GM11168 (cell line): ENCODE measurements at regions not wholly inside any gene's neighbourhood (a gene's known extent, or its start where the extent isn't known, plus 50 kb on each side); places are given as distances from the start of the nearest gene placed in this dataset.

Experiments
- in situ Hi-C: fragments of 300-500 bp; cut with MboI; formaldehyde crosslinking; loops from one replicate; pipeline ENCODE4 v1.12.0; 2022; ENCODE audit warnings: low sequenced_read_pairs; ENCODE audit not compliant: unreplicated experiment

DNA sequence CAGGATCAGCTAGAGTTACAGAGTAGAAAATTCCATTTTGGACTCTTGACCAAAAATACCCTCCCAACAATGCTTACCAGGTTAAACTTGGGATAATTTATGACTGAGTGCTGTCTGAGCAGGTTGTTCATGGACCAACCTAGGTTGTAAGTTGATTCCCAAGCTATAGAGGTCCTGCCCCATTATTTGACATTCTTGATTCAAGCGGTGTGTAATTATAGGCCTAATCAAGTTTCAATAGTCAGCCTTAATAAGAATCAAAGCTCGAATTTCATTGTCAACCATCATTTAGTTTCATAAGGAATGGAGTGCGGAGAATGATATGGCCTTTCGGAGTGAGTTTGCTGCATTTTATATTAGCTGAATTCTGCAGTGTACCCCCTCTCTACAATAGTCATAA, 152.8 kb upstream of the FIGN start:
- in situ Hi-C loops: no loop called here

- in situ Hi-C loops: no loop called here
Measured at GRCh38 chr2:163887182-163887581, 151.4 kb upstream of the FIGN start.

DNA sequence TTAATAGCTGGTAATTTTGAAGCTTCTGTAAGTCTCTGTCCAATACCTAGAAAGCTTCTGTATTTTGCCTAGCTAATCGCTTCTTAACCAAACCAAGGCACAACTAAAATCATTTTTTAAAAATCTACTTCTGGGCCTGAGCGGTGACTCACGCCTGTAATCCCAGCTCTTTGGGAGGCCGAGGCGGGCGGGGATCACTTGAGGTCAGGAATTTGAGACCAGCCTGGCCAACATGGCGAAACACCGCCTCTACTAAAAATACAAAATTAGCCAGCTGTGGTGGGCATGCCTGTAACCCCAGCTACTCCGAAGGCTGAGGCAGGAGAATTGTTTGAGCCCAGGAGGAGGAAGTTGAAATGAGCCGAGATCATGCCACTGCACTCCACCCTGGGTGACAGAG, 148.6 kb upstream of the FIGN start:
- in situ Hi-C loops: no loop called here

- in situ Hi-C loops: no loop called here
Measured at GRCh38 chr2:163878718-163879117, 142.9 kb upstream of the FIGN start.

GRCh38 chr2:163877316-163877715, 141.5 kb upstream of the FIGN start:
- in situ Hi-C loops: no loop called here

DNA sequence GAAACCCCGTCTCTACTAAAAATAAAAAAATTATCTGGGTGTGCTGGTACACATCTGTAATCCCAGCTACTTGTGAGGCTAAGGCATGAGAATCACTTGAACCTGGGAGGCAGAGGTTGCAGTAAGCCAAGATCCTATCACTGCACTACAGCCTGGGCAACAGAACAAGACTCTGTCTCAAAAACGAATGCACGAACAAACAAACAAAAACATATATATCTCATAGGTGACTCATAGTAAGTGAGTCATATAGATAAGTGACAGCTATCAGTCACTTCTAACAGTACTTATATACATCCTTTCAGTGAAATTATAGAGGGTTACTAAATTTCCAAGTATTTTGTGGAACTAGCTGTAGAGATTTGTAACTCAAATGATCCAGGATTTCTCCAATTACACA, 127.3 kb upstream of the FIGN start:
- in situ Hi-C loops: no loop called here

GRCh38 chr2:163859951-163860350, 124.1 kb upstream of the FIGN start:
- in situ Hi-C loops: no loop called here

DNA sequence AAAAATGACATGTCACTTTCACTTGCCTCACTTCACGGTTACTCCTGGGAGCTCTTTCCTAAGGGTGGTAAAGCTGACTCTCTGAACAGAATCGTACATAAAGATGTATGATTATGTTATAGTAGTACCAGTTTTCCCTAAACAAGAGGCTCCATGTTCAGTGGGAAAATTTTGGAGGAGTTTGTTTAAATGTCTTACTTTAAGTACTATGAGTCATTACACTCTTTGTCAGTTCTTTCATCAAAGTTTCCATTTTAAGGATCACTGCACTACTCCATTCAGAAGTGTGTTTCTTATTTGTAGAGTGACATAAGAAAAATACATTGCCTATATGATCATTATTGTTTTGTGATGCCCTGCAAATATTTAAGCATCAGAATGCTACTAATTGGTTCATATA, 121.1 kb upstream of the FIGN start:
- in situ Hi-C loops: no loop called here

DNA sequence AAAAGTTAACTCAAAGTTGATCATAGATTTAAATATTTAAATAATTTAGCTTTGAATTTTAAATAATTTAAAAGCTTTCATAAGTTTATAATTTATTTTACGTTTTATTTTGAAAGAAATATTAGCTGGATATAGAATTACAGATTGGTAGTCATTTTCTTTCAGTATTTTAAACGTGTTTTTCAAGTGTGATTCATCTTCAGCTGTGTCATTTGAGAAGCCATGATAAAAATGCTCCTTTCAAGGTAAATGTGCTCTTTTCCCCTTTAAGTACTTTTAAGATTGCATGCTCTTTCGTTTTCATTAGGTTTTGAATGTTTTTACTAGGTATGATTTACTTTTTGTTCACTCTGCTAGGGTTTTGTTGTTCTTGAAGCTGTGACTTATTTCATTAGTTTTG, 116.8 kb upstream of the FIGN start:
- in situ Hi-C loops: no loop called here

DNA sequence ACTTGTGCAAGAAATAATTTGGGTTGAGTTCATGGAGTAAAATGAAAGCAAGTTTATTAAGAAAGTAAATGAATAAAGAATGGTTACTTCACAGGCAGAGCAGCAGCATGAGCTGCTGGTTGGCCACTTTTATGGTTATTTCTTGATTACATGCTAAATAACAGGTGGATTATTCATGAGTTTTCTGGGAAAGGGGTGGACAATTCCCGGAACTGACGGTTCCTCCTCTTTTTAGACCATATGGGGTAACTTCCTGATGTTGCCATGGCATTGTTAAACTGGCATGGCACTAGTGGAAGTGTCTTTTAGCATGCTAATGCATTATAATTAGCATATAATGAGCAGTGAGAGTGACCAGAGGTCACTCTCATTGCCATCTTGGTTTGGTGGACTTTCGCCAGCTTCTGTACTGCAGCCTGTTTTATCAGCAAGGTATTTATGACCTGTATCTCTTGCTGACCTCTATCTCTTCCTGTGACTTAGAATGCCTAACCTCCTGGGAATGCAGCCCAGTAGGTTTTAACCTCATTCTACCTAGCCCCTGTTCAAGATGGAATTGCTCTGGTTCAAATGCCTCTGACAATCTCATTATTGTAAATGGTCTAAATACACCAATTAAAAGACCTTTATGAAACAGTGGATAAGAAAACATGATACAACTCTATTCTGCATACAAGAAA, 114.1 kb upstream of the FIGN start:
- in situ Hi-C loops: no loop called here

DNA sequence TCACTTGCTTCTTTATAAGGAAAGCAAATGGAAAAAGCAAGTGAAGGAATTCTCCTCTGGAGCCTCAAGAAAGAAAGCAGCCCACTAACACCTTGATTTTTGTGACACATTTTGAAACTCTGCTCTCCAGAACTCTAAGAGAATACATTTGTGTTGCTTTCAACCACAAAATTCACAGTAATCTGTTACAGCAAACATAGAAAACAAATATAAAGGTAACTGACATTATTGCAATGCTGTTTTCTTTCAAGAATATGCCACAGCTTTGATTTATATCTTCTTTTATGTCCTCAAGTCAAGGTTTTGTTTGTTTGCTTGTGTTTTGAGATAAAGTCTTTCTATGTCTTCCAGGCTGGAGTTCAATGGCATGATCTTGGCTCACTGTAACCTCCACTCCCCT, 103.1 kb upstream of the FIGN start:
- in situ Hi-C loops: no loop called here

DNA sequence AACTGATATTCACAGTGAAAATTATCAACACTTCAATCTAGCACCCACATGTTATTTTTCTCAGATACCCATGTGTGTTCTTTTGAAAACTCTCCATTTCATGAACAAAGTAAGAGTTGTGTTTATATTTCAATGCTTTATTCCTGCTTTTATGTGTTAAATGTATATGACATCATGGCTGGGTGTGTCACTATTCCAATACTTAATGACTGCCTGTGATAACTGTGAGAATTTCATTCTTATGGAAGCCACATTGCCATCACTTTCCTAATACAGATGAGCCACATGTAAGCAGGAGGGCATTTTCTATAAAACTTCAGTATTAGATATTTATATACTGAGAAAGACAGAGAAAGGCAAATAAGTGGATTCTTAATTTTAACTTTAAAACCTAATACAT, 100.4 kb upstream of the FIGN start:
- in situ Hi-C loops: no loop called here

GRCh38 chr2:163834841-163835240, 99.0 kb upstream of the FIGN start:
- in situ Hi-C loops: no loop called here

DNA sequence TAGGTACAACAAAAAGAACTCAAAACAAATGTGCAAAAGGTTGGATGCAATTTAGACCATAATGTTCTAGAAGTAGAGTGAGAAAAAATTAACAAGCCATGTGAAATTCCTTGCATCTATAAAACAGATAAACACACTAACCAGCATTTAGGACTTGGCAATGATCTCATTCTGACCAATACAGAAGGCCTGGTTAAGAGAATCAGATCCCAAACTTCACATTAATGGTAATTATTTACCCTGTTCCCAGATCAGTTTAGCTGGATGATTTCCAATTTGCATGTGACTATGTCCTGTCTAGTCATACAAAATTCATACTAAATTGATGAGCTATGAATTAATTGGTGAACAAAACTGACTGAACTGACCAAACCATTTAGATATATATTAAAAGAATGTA, 98.4 kb upstream of the FIGN start:
- in situ Hi-C loops: no loop called here

GRCh38 chr2:163828771-163829170, 93.0 kb upstream of the FIGN start:
- in situ Hi-C loops: no loop called here

DNA sequence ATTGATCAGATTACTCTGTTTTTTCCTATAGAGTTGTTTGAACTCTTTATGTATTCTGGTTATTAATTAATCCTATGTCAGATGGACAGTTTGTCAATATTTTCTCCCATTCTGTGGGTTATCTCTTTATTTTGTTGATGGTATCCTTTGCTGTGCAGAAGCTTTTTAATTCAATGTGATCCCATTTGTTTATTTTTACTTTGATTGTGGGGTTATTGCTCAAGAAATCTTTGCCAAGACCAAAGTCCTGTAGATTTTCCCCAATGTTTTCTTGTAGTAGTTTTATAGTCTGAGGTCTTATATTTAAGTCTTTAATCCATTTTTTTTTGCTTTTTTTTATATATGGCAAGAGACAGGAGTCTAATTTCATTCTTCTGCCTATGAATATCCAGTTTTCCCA, 86.2 kb upstream of the FIGN start:
- in situ Hi-C loops: no loop called here

- in situ Hi-C loops: no loop called here
Measured at GRCh38 chr2:163812926-163813520, 77.2 kb upstream of the FIGN start.

GRCh38 chr2:163808406-163808805, 72.6 kb upstream of the FIGN start:
- in situ Hi-C loops: no loop called here

DNA sequence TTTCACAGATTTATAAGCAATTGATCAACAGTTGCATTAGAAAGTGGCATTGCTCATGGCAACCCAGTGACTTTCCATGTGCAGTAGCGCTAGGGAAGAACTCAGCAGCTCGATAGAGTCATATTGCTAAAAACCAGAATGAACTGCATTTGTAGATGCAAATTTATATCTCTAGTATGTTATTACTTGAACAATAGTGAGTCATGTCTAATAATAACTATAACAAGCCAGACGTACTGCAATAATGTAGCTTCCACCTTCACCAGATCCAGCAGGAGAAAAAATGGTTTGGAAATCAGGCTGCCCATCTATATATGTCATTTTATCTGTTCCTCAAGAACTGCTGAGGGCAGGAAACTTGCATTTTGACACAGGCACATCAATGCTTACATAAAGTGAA, 66.5 kb upstream of the FIGN start:
- in situ Hi-C loops: no loop called here

DNA sequence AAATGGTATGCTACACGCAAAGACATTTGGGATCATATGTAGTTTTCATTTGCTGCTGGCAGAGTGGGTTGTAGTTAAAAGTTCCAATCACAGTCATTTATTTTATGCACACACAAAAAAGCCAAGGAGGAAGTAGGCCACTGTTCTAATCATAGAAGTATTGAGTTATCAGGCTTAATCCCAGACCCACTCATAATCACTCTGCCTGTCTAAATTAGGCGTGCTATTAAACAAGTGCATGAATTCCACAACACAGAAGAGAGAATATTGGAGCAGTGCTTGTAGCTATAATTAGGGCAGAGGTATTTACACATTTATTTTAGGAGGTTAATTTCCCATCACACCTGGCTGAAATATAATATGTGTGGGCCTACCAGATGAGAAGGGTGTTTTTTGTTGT, 65.7 kb upstream of the FIGN start:
- in situ Hi-C loops: no loop called here

- in situ Hi-C loops: no loop called here
Measured at GRCh38 chr2:163800951-163801381, 65.2 kb upstream of the FIGN start.

- in situ Hi-C loops: no loop called here
Measured at GRCh38 chr2:163799807-163800206, 64.0 kb upstream of the FIGN start.
